NCI-H2107 (cell line): ENCODE measurements at regions not wholly inside any gene's neighbourhood (a gene's known extent, or its start where the extent isn't known, plus 50 kb on each side); places are given as distances from the start of the nearest gene placed in this dataset.

ENCODE experiments used
- DNase-seq: peaks from one replicate; lab custom pipeline; 2025; lab: John Stamatoyannopoulos, UW

GRCh38 chr4:65747386-65747785, 77.1 kb upstream of the EPHA5 start:
- no peak for DNase-seq

GRCh38 chr4:65738134-65738533, 67.8 kb upstream of the EPHA5 start:
- DNase-seq: no peak

GRCh38 chr4:65737672-65738071, 67.4 kb upstream of the EPHA5 start:
- DNase-seq: no peak

- DNase-seq: no peak
These were observed 54.7 kb upstream of the EPHA5 start for GRCh38 chr4:65724973-65725372.
